ENCODE measurements at regions not wholly inside any gene's neighbourhood (a gene's known extent, or its start where the extent isn't known, plus 50 kb on each side); places are given as distances from the start of the nearest gene placed in this dataset.

DNA sequence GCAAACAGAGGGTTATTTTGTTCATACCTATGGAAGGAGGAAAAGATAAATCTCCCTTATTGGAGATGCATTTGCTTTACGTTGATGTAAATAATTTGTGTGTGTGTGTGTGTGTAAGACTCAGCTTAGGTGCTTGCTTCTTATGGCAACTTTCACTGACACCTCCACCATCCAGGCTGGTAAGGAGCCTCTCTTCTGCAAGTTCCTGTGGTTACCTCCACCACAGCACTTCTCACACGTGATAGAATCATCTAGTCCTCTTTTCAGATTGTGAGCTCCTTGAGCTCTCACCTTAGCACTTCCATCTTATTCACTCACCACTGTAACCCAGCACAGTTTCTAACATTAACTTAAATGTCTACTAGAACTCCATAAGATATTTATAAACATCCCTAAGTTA is 553.7 kb downstream of the FGF13 start:
- TF ChIP-seq POLR2A (IDR thresholded peaks at IDR 0.05; ENCODE audit: low read length) = no peak
- no peak for TF ChIP-seq GATA1 (IDR thresholded peaks at IDR 0.05; ENCODE audit: low read depth, low read length)

Measured in erythroblast (primary cell).